ENCODE measurements at regions not wholly inside any gene's neighbourhood (a gene's known extent, or its start where the extent isn't known, plus 50 kb on each side); places are given as distances from the start of the nearest gene placed in this dataset.

DNA sequence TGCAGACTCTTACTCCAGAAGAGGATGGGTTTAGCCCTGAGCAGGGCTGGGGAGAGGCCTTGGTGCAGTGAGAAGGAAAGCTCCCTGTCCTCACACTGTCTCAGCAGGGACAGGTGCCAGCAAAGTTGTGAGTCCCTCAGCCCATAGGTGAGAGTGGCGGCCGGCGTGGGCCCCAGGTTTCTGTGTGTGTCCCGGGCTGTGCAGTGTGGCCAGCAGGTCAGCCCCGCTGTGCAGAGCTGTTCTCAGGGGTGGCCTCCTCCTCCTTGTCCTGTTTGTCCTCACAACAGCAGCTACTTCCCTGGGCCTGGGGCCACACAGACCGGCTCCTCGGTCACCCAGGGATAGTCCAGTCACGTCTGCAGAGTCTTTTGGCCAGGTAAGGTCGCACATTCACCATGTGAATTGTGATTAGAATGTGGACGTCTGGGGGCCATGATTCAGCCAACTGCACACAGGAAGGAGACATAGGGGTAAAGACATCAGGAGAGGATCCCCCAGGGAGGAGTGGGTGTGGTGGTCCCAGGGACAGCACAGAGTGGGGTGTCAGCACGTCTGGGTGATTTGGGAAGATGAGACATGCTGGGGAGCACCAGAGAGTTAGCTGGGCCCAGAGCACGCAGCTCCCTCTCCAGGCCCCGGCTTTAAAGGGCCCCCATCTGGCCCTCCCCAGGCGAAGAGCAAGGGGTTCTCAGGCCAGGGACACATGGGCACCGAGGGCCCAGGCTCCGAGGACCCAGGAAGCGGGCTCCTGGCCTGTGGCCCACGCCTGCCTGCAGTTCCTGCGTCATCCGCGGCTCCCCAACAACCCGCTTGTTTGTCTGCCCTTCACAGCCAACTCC lies 81.6 kb downstream of the MYEOV start:
- Histone ChIP-seq H3K9ac (peak overlapping the region in 3 of 11 experiments; percentile 10 to 33 (median 13); a peak in 1 of 22 replicates), H3K4me3 (no peak overlapping the region), H3K4me1 (peaks cover 28 to 43% (median 33%) of the 10 kb centered on the region in 10 experiments), H3K4me2 (peak overlapping the region in 10 of 11 experiments; percentile 17 to 85 (median 81); a peak in 19 of 22 replicates), H3K9me3 (replicated peaks in 1 of 11) (no peaks in the 10 kb centered on the region), H4K20me1 (no peaks in the 10 kb centered on the region), H3K27me3 (no peaks in the 10 kb centered on the region), H3K36me3 (no peaks in the 10 kb centered on the region), H3K27ac (peak overlapping the region in 3 of 11 experiments; percentile 5 to 44 (median 43); a peak in 4 of 22 replicates)
- no peak for TF ChIP-seq Cebpa-rat (IDR thresholded peaks at IDR 0.05)

DNA sequence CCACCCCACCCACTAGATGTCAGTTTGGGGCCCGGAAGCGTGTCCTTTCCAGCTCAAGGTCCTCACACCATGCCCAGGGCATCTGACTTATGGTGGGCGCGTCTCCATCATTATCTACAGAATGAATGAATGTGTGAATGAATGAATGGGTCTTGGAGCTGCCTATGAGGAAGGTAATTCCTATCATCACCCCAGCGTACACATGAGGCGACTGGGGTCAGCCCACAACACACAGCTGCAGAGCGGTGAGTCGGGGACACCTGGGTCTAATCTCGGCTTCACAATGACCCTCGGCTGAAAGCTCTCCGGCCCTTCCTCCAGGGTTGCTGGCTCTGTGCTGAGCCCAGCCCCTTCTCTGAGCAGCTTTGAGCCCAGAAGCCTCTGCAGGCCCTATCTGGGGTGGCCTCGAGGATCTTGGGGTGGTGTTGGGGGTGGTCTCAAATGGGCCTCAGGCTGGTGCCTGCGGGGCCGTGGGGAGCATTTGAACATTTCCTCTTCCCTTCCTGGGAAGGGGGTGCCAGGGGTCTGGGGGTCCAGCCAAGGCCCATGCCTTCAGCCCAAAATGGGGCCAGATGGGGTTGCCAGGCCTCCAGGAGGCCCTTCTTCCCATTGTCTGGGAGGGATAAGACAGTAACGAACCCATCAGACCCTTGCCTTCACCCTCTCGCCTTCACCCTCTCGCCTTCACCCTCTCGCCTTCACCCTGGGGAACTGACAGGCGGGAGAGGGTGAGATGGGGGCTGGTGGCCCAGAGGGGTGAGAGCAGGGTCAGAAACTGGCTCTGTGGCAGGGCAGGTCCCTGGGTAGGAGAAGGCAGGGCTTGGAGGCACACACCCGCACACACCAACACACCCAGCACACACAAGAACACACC lies 82.4 kb downstream of the MYEOV start:
- no peak overlapping the region for H3K4me3 ChIP-seq
- no peaks in the 10 kb centered on the region for H4K20me1 ChIP-seq
- no peaks in the 10 kb centered on the region for H3K27me3 ChIP-seq
- H3K36me3 ChIP-seq = no peaks in the 10 kb centered on the region
- peak overlapping the region in 6 of 11 experiments; percentile 75 to 85 (median 82); a peak in 6 of 22 replicates for H3K4me2 ChIP-seq
- peaks cover 28 to 51% (median 36%) of the 10 kb centered on the region in 10 experiments for H3K4me1 ChIP-seq
- peak overlapping the region in 1 of 11 experiments; percentile 5; a peak in 1 of 22 replicates for H3K27ac ChIP-seq
- no peaks in the 10 kb centered on the region for H3K9me3 ChIP-seq (replicated peaks in 1 of 11)
- H3K9ac ChIP-seq = no peak overlapping the region
- no peak for TF ChIP-seq Cebpa-rat (IDR thresholded peaks at IDR 0.05)

DNA sequence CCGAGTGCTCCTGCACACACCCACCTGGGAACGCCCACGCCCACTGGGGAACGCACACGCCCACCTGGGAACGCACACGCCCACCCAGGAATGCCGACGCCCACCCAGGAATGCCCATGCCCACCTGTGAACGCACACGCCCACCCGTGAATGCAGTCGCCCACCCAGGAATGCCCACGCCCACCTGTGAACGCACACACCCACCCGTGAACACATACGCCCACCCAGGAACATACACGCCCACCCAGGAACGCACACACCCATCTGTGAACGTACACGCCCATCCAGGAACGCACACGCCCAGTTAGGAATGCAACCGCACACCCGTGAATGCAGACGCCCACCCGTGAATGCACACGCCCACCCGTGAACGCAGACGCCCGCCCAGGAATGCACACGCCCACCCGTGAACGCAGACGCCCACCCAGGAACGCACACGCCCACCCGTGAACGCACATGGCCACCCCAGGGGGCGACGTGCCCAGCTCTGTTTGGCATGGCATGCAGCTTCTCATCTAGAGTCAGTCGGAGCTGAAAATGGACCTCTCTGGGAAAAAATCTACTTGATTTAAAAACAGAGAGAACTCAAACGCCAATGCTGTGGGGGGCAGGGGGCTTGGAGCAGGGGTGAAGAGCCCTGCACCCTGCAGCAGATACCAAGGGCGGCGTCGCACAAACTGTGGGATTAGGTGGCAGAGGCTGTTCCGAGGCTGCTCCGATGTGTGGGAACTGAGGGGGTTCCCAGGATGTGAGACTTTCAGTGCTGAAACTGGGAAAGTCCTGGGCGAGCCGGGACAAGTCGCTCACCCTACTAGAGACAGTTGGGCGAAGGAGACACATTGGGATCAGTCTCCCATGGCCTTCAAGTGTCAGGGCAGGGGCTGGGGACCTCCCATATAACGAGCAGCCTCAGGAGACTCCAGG lies 83.3 kb downstream of the MYEOV start:
- Histone ChIP-seq H3K27ac (no peak overlapping the region), H3K4me3 (no peak overlapping the region), H3K4me1 (peaks cover 28 to 60% (median 40%) of the 10 kb centered on the region in 10 experiments), H4K20me1 (no peaks in the 10 kb centered on the region), H3K9ac (no peak overlapping the region), H3K36me3 (no peaks in the 10 kb centered on the region), H3K4me2 (no peak overlapping the region), H3K9me3 (replicated peaks in 1 of 11) (no peaks in the 10 kb centered on the region), H3K27me3 (no peaks in the 10 kb centered on the region)
- TF ChIP-seq Cebpa-rat (IDR thresholded peaks at IDR 0.05) = no peak

DNA sequence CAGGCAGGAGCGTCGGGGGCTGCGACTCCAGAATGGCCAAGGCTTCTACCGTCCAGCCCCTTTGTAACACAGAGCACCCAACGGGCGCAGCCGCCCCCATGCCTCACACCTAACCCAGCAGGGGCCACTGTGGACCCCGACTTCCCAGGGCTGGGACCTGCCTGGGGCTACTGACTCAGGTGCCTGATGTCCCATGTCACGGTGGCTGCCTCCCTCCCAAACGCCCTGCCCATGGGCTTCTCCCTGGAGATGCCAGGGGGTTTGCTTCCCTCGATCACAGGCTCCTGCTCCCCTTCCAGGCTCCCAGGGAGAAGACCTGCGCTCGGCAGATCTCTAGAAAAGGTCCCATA lies 84.0 kb downstream of the MYEOV start:
- no peak overlapping the region for H3K4me3 ChIP-seq
- peaks cover 28 to 67% (median 42%) of the 10 kb centered on the region in 10 experiments for H3K4me1 ChIP-seq
- no peaks in the 10 kb centered on the region for H4K20me1 ChIP-seq
- H3K27me3 ChIP-seq = no peaks in the 10 kb centered on the region
- H3K27ac ChIP-seq = no peak overlapping the region
- no peak overlapping the region for H3K9ac ChIP-seq
- no peaks in the 10 kb centered on the region for H3K36me3 ChIP-seq
- no peak overlapping the region for H3K4me2 ChIP-seq
- no peak for TF ChIP-seq Cebpa-rat (IDR thresholded peaks at IDR 0.05)
- H3K9me3 ChIP-seq (replicated peaks in 1 of 11) = no peaks in the 10 kb centered on the region

DNA sequence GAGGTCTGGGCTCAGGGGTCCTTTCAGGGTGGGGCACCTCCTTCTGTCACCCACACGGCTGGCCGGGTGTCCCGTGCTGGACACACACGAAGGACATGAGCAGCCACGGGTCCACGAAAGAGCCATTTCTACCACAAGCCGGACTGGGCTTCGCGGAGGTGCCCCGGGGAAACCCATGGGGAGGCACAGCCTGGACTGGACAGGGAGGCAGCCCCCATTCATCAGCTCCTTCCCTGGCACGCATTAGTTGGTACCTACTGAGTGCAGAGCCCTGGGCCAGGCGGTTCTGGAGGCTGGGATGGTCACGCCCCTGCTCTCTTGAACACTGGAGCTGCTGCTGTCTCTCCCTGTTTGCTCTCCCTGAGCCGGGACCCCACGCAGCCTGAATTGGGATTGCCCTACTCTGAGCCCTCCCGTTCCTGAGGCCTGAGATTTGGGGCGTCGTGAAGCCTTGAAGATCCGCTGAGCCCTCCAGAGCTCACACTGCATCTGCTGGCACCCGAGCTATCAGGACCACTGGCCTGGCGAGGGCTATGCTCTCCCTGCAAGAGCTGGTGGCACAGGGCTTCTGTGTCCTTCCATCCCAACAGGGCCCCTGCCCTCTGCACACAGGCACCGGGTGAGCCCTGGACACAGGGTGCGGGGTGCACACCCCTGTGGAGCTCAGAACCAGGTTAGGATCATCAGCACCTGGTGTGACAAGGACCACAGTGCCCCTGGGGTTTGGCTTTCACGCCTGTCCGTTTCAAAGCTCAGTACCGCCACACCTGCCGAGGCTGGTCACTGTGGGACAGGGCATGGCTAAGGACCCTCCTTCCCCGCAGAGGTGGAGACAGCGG lies 84.6 kb downstream of the MYEOV start:
- no peak for TF ChIP-seq Cebpa-rat (IDR thresholded peaks at IDR 0.05)
- H3K36me3 ChIP-seq = no peaks in the 10 kb centered on the region
- H3K4me3 ChIP-seq = no peak overlapping the region
- H4K20me1 ChIP-seq = no peaks in the 10 kb centered on the region
- H3K4me2 ChIP-seq = peak overlapping the region in 1 of 11 experiments; percentile 71; a peak in 3 of 22 replicates
- H3K4me1 ChIP-seq = peaks cover 28 to 69% (median 42%) of the 10 kb centered on the region in 10 experiments
- no peak overlapping the region for H3K27ac ChIP-seq
- H3K9me3 ChIP-seq (replicated peaks in 1 of 11) = no peaks in the 10 kb centered on the region
- no peaks in the 10 kb centered on the region for H3K27me3 ChIP-seq
- no peak overlapping the region for H3K9ac ChIP-seq

DNA sequence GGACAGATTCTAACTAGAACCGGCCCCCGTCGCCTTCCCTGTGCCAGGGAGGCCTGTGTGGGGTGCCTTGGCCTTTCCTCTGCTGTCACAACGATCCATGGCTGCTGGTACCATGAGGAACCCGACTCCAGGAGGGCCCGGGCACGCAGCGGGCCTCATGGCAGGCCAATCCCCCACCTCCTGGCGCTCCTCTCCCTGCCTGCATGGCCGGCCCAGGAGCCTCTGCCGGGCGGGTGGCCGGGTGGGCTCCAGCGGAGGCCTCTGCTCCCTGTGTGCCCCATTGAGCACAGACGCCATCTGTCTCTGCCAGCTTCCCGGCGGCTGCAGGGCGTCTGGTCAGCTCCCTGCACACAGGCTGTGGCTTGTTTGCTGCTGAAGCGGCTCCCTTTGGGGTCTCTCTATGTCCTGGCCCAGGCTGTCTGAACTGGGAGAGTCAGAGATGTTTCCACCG lies 86.5 kb downstream of the MYEOV start:
- Histone ChIP-seq H3K36me3 (no peaks in the 10 kb centered on the region), H3K4me1 (peaks cover 11 to 52% (median 28%) of the 10 kb centered on the region in 10 experiments), H3K9ac (no peak overlapping the region), H3K27ac (peak overlapping the region in 2 of 11 experiments; percentile 3 to 28; a peak in 2 of 22 replicates), H3K4me2 (peak overlapping the region in 5 of 11 experiments; percentile 9 to 81 (median 66); a peak in 7 of 22 replicates), H3K9me3 (replicated peaks in 1 of 11) (no peaks in the 10 kb centered on the region), H3K4me3 (no peak overlapping the region), H3K27me3 (no peaks in the 10 kb centered on the region), H4K20me1 (no peaks in the 10 kb centered on the region)
- no peak for TF ChIP-seq Cebpa-rat (IDR thresholded peaks at IDR 0.05)

DNA sequence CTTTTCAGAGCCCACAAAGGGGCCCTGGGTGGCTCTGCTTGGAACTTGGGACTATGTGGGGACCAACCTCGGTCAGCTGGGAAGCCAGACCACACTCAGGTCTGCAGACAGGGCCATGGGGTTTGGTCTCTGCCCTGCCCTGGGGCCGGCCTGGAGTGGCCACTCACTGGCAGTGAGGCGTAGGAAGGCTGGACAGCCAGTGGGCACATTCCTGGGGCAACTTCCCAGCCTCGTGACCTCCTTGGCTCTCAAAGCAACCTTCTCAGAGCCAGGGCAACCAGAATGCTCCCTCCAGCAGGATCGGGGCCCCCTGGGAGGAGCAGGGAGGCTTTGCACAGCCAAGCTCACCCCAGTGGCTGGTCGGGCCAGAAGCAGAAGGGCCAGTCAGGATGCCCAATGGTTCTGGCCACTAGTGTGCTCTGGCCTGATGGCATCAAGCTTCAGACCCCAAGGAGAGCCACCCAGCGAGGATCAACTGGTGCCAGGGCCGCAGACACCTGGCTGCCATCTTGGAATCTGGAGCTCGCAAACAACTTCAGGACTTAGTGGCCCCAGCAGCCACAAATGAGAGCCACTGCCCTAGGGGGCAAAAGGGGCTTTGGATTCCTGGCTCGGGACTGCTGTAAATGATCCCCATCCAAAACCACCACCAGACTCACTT lies 87.1 kb downstream of the MYEOV start:
- no peaks in the 10 kb centered on the region for H3K27me3 ChIP-seq
- no peaks in the 10 kb centered on the region for H3K36me3 ChIP-seq
- H4K20me1 ChIP-seq = no peaks in the 10 kb centered on the region
- H3K4me2 ChIP-seq = peak overlapping the region in 3 of 11 experiments; percentile 66 to 81 (median 71); a peak in 6 of 22 replicates
- TF ChIP-seq Cebpa-rat (IDR thresholded peaks at IDR 0.05) = no peak
- H3K27ac ChIP-seq = peak overlapping the region in 3 of 11 experiments; percentile 15 to 42 (median 28); a peak in 4 of 22 replicates
- no peak overlapping the region for H3K9ac ChIP-seq
- H3K4me1 ChIP-seq = peaks cover 6 to 47% (median 24%) of the 10 kb centered on the region in 10 experiments; a peak in 19 of 20 replicates
- no peak overlapping the region for H3K4me3 ChIP-seq
- no peaks in the 10 kb centered on the region for H3K9me3 ChIP-seq (replicated peaks in 1 of 11)

All from BLaER1 treated with 17β-estradiol and CSF1 and Interleukin-3, amounts not matched to agents 10 nM and 100 nM (cell line).